ENCODE measurements at regions not wholly inside any gene's neighbourhood (a gene's known extent, or its start where the extent isn't known, plus 50 kb on each side); places are given as distances from the start of the nearest gene placed in this dataset.

DNA sequence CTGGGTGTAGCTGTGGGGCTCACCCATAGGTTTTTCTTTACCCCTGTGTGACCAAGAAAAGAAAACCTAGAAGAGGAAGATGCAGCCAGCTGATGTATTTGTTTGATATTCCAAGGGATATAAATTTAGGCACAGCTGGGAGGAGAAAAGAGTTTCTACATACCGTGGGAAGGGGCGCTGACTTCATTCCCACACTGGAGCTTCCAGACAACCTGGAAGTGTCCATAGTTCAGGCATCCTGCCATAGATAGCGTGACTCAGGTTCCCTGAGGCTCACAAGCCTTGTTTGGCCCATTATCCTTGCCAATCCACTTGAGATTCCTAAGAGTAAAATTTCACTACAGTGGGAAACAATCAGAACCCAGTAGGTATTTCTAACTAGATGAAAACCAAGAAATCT is 371.7 kb upstream of the NRP1 start:
- H3K36me3 ChIP-seq, result no peaks in the 10 kb centered on the region
- H3K9me3 ChIP-seq, result no peaks in the 10 kb centered on the region
- H3K27ac ChIP-seq, result no peak overlapping the region
- intact Hi-C loops (cut with DNase I), result no loop called here
- H3K27me3 ChIP-seq, result no peaks in the 10 kb centered on the region
- TF ChIP-seq, protein P1, sequence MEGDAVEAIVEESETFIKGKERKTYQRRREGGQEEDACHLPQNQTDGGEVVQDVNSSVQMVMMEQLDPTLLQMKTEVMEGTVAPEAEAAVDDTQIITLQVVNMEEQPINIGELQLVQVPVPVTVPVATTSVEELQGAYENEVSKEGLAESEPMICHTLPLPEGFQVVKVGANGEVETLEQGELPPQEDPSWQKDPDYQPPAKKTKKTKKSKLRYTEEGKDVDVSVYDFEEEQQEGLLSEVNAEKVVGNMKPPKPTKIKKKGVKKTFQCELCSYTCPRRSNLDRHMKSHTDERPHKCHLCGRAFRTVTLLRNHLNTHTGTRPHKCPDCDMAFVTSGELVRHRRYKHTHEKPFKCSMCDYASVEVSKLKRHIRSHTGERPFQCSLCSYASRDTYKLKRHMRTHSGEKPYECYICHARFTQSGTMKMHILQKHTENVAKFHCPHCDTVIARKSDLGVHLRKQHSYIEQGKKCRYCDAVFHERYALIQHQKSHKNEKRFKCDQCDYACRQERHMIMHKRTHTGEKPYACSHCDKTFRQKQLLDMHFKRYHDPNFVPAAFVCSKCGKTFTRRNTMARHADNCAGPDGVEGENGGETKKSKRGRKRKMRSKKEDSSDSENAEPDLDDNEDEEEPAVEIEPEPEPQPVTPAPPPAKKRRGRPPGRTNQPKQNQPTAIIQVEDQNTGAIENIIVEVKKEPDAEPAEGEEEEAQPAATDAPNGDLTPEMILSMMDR (IDR thresholded peaks at IDR 0.05), result no peak
- DNase-seq (ENCODE audit: low spot score in 2 of 2), result no peak
- H3K4me1 ChIP-seq, result no peaks in the 10 kb centered on the region
- no peak overlapping the region for H3K4me3 ChIP-seq

DNA sequence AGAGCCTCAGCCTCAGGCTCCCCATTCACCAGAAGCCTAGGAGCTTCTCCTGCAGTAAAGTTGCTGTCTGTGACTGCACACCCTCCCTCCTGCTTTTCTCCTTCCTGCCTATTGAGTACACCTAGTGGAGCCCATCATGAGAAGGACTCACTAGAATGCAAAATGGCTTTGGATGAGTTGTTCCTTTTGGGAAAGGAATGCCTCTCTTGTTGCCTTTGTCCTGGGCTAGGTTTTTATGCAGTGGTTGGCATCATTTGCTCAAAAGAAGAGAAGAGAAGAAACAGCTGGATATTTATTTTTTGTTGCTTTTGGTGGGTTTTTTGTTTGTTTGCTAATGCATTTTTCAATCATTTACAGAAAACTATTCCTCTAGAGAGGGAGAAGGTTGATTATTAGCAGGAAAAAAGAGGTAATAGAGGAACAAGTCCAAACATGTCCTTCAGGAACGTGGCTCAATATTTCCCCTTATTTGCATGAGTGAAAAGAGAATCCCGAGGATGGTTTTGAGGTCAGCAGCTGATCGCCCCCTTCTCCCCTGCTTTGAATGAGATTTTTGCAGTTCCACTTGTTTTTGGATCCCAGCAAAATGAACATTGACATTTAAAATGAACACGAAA is 369.9 kb upstream of the NRP1 start:
- intact Hi-C loops (cut with DNase I), result no loop called here
- no peaks in the 10 kb centered on the region for H3K9me3 ChIP-seq
- TF ChIP-seq, protein P1 (IDR thresholded peaks at IDR 0.05), result no peak
- H3K27ac ChIP-seq, result no peak overlapping the region
- no peaks in the 10 kb centered on the region for H3K36me3 ChIP-seq
- no peak overlapping the region for H3K4me3 ChIP-seq
- no peaks in the 10 kb centered on the region for H3K27me3 ChIP-seq
- H3K4me1 ChIP-seq, result no peaks in the 10 kb centered on the region
- no peak for DNase-seq (ENCODE audit: low spot score in 2 of 2)

GRCh38 chr10:33703501-33704213 is 369.2 kb upstream of the NRP1 start:
- Histone ChIP-seq H3K36me3 (no peaks in the 10 kb centered on the region), H3K9me3 (no peaks in the 10 kb centered on the region), H3K4me3 (no peak overlapping the region), H3K27ac (no peak overlapping the region), H3K4me1 (no peaks in the 10 kb centered on the region), H3K27me3 (no peaks in the 10 kb centered on the region)
- TF ChIP-seq, protein P1 (IDR thresholded peaks at IDR 0.05), result no peak
- DNase-seq (ENCODE audit: low spot score in 2 of 2), result no peak
- intact Hi-C loops (cut with DNase I), result no loop called here

- H3K27me3 ChIP-seq, result no peaks in the 10 kb centered on the region
- H3K4me3 ChIP-seq, result no peak overlapping the region
- H3K36me3 ChIP-seq, result no peaks in the 10 kb centered on the region
- H3K9me3 ChIP-seq, result peaks cover 0 to 8% of the 10 kb centered on the region in 2 donors
- TF ChIP-seq, protein P1 (IDR thresholded peaks at IDR 0.05), result no peak
- H3K4me1 ChIP-seq, result no peaks in the 10 kb centered on the region
- no peak for DNase-seq (ENCODE audit: low spot score in 2 of 2)
- H3K27ac ChIP-seq, result no peak overlapping the region
- intact Hi-C loops (cut with DNase I), result no loop called here
These were observed 363.6 kb upstream of the NRP1 start for GRCh38 chr10:33698033-33698432.

DNA sequence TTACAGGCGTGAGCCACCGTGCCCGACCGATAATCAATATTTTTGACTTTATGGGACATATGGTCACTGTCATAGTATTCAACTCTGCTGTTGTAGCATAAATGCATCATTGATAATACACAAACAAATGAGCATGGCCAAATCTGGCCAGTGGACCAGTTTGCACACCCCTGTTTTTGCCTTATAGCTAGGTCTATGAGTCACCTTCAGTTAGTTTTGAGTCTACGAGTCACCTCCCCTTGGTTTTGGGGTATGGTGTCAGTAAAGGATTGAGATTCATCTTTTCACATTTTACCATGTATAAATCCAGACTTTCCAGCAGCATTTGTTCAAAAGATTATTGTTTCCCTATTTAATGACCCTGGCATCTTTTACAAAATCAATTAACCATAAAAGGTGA is 362.5 kb upstream of the NRP1 start:
- no peaks in the 10 kb centered on the region for H3K36me3 ChIP-seq
- H3K27ac ChIP-seq, result no peak overlapping the region
- intact Hi-C loops (cut with DNase I), result no loop called here
- TF ChIP-seq, protein P1 (IDR thresholded peaks at IDR 0.05), result no peak
- no peak overlapping the region for H3K4me3 ChIP-seq
- no peak for DNase-seq (ENCODE audit: low spot score in 2 of 2)
- peaks cover 0 to 8% of the 10 kb centered on the region in 2 donors for H3K9me3 ChIP-seq
- no peaks in the 10 kb centered on the region for H3K4me1 ChIP-seq
- H3K27me3 ChIP-seq, result no peaks in the 10 kb centered on the region

Data from ascending aorta (tissue), 2 donors.